ENCODE measurements at regions not wholly inside any gene's neighbourhood (a gene's known extent, or its start where the extent isn't known, plus 50 kb on each side); places are given as distances from the start of the nearest gene placed in this dataset.

DNA sequence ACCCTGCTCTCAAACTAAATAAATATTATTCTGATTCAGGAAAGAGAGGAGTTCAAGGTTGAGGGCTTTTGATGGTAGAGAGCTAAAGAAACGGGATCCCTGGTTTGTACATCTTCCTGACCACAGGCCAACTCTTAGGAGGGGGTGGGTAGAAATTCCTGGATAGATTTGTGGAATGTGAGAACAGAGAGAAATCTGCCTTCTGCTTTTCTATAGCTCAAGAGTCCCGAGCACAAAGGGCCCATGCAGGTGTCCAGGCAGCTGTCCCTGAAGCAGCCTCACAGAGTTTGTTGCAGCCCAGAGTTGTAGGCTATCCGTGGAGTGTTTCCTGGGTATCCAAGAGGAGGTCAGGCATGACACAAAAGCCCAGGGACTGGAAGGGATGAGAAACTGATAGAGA, 198.6 kb downstream of the BCAT1 start (continued):
- TF ChIP-seq, protein P1, sequence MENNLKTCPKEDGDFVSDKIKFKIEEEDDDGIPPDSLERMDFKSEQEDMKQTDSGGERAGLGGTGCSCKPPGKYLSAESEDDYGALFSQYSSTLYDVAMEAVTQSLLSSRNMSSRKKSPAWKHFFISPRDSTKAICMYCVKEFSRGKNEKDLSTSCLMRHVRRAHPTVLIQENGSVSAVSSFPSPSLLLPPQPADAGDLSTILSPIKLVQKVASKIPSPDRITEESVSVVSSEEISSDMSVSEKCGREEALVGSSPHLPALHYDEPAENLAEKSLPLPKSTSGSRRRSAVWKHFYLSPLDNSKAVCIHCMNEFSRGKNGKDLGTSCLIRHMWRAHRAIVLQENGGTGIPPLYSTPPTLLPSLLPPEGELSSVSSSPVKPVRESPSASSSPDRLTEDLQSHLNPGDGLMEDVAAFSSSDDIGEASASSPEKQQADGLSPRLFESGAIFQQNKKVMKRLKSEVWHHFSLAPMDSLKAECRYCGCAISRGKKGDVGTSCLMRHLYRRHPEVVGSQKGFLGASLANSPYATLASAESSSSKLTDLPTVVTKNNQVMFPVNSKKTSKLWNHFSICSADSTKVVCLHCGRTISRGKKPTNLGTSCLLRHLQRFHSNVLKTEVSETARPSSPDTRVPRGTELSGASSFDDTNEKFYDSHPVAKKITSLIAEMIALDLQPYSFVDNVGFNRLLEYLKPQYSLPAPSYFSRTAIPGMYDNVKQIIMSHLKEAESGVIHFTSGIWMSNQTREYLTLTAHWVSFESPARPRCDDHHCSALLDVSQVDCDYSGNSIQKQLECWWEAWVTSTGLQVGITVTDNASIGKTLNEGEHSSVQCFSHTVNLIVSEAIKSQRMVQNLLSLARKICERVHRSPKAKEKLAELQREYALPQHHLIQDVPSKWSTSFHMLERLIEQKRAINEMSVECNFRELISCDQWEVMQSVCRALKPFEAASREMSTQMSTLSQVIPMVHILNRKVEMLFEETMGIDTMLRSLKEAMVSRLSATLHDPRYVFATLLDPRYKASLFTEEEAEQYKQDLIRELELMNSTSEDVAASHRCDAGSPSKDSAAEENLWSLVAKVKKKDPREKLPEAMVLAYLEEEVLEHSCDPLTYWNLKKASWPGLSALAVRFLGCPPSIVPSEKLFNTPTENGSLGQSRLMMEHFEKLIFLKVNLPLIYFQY (CRISPR knock-in tag; IDR thresholded peaks at IDR 0.05; ENCODE audit: borderline replicate concordance), result no peak
- TF ChIP-seq ZFP36L2 (CRISPR knock-in tag; IDR thresholded peaks at IDR 0.05) (no peak), ZNF740 (CRISPR knock-in tag; IDR thresholded peaks at IDR 0.05) (no peak), ZNF614 (CRISPR knock-in tag; IDR thresholded peaks at IDR 0.05; ENCODE audit: borderline replicate concordance) (0 out of 2 replicates have a peak, but pooled peaks have one; percentile 27), EHMT2 (IDR thresholded peaks at IDR 0.05; ENCODE audit: borderline replicate concordance, low read depth, low read length) (no peak), ZNF333 (CRISPR knock-in tag; IDR thresholded peaks at IDR 0.05; ENCODE audit: borderline replicate concordance) (no peak), TCF7 (IDR thresholded peaks at IDR 0.05; ENCODE audit: low read depth) (peak; percentile 38), ZNF382 (CRISPR knock-in tag; IDR thresholded peaks at IDR 0.05; ENCODE audit: borderline replicate concordance) (no peak), MEIS1 (CRISPR knock-in tag; IDR thresholded peaks at IDR 0.05; ENCODE audit: borderline replicate concordance) (no peak), ISX (CRISPR knock-in tag; conservative IDR thresholded peaks at IDR 0.05) (no peak), MTF2 (CRISPR knock-in tag; IDR thresholded peaks at IDR 0.05; ENCODE audit: borderline replicate concordance) (no peak), RXRB (CRISPR knock-in tag; IDR thresholded peaks at IDR 0.05; ENCODE audit: borderline replicate concordance) (0 out of 2 replicates have a peak, but pooled peaks have one; percentile 19), ZNF235 (CRISPR knock-in tag; IDR thresholded peaks at IDR 0.05; ENCODE audit: borderline replicate concordance) (no peak), ARNTL (CRISPR knock-in tag; IDR thresholded peaks at IDR 0.05) (no peak), ZNF205 (CRISPR knock-in tag; IDR thresholded peaks at IDR 0.05) (no peak), ZNF775 (CRISPR knock-in tag; IDR thresholded peaks at IDR 0.05; ENCODE audit: borderline replicate concordance) (no peak), ZNF281 (CRISPR knock-in tag; IDR thresholded peaks at IDR 0.05; ENCODE audit: borderline replicate concordance) (peak; percentile 75; the same call in 1 of the 2 replicates)
- TF ChIP-seq, protein P2, sequence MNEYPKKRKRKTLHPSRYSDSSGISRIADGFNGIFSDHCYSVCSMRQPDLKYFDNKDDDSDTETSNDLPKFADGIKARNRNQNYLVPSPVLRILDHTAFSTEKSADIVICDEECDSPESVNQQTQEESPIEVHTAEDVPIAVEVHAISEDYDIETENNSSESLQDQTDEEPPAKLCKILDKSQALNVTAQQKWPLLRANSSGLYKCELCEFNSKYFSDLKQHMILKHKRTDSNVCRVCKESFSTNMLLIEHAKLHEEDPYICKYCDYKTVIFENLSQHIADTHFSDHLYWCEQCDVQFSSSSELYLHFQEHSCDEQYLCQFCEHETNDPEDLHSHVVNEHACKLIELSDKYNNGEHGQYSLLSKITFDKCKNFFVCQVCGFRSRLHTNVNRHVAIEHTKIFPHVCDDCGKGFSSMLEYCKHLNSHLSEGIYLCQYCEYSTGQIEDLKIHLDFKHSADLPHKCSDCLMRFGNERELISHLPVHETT (CRISPR knock-in tag; conservative IDR thresholded peaks at IDR 0.05), result no peak

Data from HepG2 (cell line).